DLD1 (cell line): ENCODE measurements at regions not wholly inside any gene's neighbourhood (a gene's known extent, or its start where the extent isn't known, plus 50 kb on each side); places are given as distances from the start of the nearest gene placed in this dataset.
"Not testable (repeated sequence)": the region's sequence is repeated elsewhere in the genome, so short reads cannot be mapped to it uniquely, and the experiment has no call there.

Experiments used
- in situ Hi-C: cut with HindIII; loops from 2 replicates; pipeline ENCODE4 v1.10.0; 2017; ENCODE audit warnings: low sequenced_read_pairs

- in situ Hi-C loops = no loop called here
Observed at GRCh38 chr3:139267300-139268246, 76.2 kb upstream of the MRPS22 start.

- in situ Hi-C loops = no loop called here
Observed at GRCh38 chr3:139269984-139270383, 73.8 kb upstream of the MRPS22 start.

GRCh38 chr3:139270652-139271051 is 73.2 kb upstream of the MRPS22 start:
- in situ Hi-C loops = not testable (repeated sequence)

DNA sequence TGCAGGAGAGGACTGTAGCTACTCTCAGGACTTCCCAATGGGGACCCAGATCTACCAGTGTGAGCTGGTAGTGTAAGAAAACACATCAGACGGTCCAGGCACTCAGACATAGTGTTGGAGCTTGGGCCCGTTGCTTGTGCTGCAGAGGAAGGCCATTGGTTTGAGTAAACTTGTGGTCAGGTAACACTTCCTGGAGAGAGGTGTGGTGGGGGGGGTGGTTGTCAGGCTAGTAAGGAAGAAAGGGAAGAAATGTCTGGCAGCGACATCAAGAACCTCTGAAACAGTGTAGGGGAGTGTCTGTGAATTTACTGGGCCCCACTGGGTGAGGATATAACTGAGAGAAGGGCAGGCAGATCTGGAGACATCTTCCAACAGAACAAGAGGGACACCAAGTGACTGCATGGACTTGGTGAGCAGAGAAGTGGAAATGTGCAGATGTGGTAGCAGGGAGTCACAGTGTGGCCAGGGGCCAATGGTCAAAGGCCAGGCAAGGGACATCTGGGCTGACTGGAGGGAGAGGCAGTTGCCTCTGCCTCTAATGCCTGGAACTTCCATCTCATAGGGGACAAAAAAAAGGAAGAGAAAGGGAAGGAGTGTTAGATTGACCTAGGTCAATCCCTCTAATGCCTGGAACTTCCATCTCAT is 63.7 kb upstream of the MRPS22 start:
- in situ Hi-C loops = loop anchor here (10.0 kb wide), 1 partner anchor 45 kb away; no protein-coding TSS in a partner anchor

DNA sequence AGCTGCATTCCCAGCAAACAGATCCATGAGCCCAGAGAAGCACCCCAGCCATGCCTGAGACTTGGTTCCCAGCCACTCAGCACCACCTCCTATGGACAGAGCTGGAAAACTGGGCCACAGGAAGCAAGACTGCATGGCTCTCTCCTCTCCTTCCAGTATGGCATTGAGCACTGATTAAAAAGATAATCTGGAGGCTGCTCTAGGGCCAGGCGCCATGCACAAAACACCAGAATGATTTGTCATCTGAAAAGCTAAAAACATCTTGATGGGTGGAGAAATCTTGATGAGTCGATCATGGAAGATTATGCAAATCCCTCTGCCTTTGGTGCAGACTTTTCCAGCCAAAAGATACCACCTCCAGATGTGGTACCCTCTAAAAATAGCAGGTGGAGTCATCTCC is 62.7 kb upstream of the MRPS22 start:
- in situ Hi-C loops = loop anchor here (10.0 kb wide), 1 partner anchor 46 kb away; no protein-coding TSS in a partner anchor

DNA sequence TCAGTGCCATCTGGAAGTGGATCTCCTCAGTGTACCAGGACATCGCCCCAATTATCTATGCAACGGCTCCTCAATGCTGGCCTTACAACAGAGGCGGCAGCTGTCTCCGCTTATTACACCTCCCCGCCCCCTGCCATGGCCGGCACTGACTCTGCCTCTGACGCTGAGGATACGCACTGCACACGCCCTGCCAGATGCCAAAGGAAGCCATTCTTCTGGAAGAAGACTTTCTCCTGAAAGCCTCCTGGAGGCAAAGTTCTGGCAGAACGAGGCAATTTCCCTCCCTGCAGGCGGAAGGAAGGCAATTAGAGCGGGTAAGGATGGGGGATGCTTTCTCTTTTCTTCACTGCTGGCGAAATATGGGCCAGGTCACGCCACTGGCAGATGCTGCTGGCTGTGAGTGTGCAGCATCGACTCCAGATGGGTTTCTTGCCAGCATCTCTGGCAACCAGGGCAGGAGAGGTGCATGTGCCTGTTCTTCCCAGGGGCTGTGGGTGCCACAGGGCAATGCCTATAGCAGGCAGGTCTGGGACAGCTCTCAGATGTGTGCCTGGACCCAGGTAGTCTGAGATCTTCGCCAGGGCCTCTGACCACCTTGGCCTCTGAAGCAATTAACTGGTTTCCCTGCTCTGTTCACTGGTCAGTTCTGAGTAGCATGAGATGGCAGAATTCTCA is 62.2 kb upstream of the MRPS22 start:
- in situ Hi-C loops = loop anchor here (10.0 kb wide), 1 partner anchor 47 kb away; no protein-coding TSS in a partner anchor

GRCh38 chr3:139283301-139283700 is 60.5 kb upstream of the MRPS22 start:
- in situ Hi-C loops = loop anchor here (10.0 kb wide), 1 partner anchor 48 kb away; no protein-coding TSS in a partner anchor

GRCh38 chr3:139284221-139284620 is 59.6 kb upstream of the MRPS22 start:
- in situ Hi-C loops = loop anchor here (10.0 kb wide), 1 partner anchor 49 kb away; no protein-coding TSS in a partner anchor

- in situ Hi-C loops = loop anchor here (10.0 kb wide), 1 partner anchor 51 kb away; no protein-coding TSS in a partner anchor
Observed at GRCh38 chr3:139285691-139286090, 58.1 kb upstream of the MRPS22 start.

- in situ Hi-C loops = loop anchor here (10.0 kb wide), 1 partner anchor 51 kb away; no protein-coding TSS in a partner anchor
Observed at GRCh38 chr3:139286241-139286640, 57.6 kb upstream of the MRPS22 start.

DNA sequence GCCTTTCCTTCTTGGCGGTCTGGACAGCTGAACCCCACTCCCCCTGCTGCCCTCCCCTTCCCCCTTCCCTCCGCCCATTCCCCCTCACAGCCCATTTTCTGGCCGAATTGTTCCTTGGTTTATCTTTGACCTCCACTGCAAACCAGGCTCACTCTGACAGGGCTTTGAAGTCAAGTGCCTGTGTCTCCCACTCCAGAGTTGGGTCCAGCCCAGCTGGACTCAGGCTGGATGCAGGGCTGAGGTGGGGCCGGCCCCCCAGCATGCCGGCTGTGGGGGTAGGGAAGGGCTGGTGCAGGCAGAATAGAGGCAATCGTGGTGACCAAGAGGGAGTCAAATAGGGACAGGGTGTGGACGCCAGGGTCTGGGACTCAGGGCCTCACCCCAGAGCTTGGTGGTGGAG is 57.0 kb upstream of the MRPS22 start:
- in situ Hi-C loops = loop anchor here (10.0 kb wide), 1 partner anchor 52 kb away; no protein-coding TSS in a partner anchor

- in situ Hi-C loops = loop anchor here (10.0 kb wide), 1 partner anchor 53 kb away; no protein-coding TSS in a partner anchor
Observed at GRCh38 chr3:139287557-139287956, 56.3 kb upstream of the MRPS22 start.

DNA sequence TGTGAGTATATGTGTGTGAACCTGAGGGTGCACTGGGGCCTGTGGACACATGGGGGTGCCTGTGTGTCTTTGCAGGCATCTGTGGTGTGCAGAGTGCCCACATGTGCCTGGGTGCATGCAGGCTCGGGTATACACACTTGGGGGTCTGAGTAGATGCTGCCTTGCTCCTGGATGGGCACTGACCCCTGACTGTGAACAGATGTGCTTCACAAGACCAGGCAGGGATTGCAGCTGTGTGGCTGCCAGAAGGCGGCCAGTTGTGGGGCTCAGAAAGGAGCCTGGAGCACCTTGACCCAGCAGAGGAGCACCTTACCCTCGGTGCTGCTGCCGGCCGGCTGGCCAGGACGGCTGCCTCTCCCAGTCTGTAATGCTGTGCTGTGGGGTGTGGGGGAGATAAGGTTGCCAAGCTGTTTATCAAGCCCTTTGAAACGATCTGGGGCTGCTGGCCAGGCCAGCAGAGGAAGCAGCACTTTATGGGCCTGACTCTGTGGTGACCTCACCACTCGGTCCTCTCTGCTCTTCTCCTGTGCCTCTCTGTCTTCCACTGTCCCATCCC is 55.5 kb upstream of the MRPS22 start:
- in situ Hi-C loops = loop anchor here (10.0 kb wide), 1 partner anchor 54 kb away; no protein-coding TSS in a partner anchor

GRCh38 chr3:139289860-139290524 is 53.8 kb upstream of the MRPS22 start:
- in situ Hi-C loops = loop anchor here (10.0 kb wide), 1 partner anchor 55 kb away; no protein-coding TSS in a partner anchor

GRCh38 chr3:139291276-139292051 is 52.4 kb upstream of the MRPS22 start:
- in situ Hi-C loops = no loop called here

GRCh38 chr3:139292192-139292591 is 51.6 kb upstream of the MRPS22 start:
- in situ Hi-C loops = no loop called here

- in situ Hi-C loops = no loop called here
Observed at GRCh38 chr3:139292711-139293664, 50.8 kb upstream of the MRPS22 start.

- in situ Hi-C loops = no loop called here
Observed at GRCh38 chr3:139293665-139294023, 50.2 kb upstream of the MRPS22 start.
